H9 (cell line): ENCODE measurements at regions not wholly inside any gene's neighbourhood (a gene's known extent, or its start where the extent isn't known, plus 50 kb on each side); places are given as distances from the start of the nearest gene placed in this dataset.

ENCODE experiments used
- DNase-seq: peaks from one replicate; pipeline ENCODE4 v3.0.0-alpha.2; 2017
- H2AFZ ChIP-seq: one replicate; pipeline ENCODE4 v1.6.1; 2013; ENCODE audit warnings: mild to moderate bottlenecking, low read length, control low read depth, moderate library complexity
- H2AK5ac ChIP-seq: 2 replicates; pipeline ENCODE4 v1.6.1; 2013; ENCODE audit warnings: low read length, control low read depth, mixed read lengths; ENCODE audit not compliant: insufficient read length
- H2BK120ac ChIP-seq: one replicate; pipeline ENCODE4 v1.6.1; 2013; ENCODE audit warnings: low read depth, mild to moderate bottlenecking, low read length, control low read depth, inconsistent platforms; ENCODE audit not compliant: poor library complexity, severe bottlenecking
- H2BK12ac ChIP-seq: 2 replicates; pipeline ENCODE4 v1.6.1; 2013; ENCODE audit warnings: low read length, control low read depth, mixed read lengths, low read depth; ENCODE audit not compliant: insufficient read length
- H2BK15ac ChIP-seq: 2 replicates; pipeline ENCODE4 v1.6.1; 2013; ENCODE audit warnings: low read depth, low read length, control low read depth
- H2BK20ac ChIP-seq: one replicate; pipeline ENCODE4 v1.6.1; 2013; ENCODE audit warnings: low read depth, mild to moderate bottlenecking, low read length, control low read depth, inconsistent platforms; ENCODE audit not compliant: poor library complexity, severe bottlenecking
- H2BK5ac ChIP-seq: 2 replicates; pipeline ENCODE4 v1.6.1; 2013; ENCODE audit warnings: low read length, control low read depth, mixed read lengths; ENCODE audit not compliant: insufficient read length
- H3K14ac ChIP-seq: 2 replicates; pipeline ENCODE4 v1.6.1; 2013; ENCODE audit warnings: low read length, control low read depth; ENCODE audit not compliant: insufficient read depth
- H3K18ac ChIP-seq: 2 replicates; pipeline ENCODE4 v1.6.1; 2013; ENCODE audit warnings: low read depth, mild to moderate bottlenecking, mixed read lengths, low read length, control low read depth; ENCODE audit not compliant: insufficient read length
- H3K23ac ChIP-seq: 2 replicates; pipeline ENCODE4 v1.6.1; 2013; ENCODE audit warnings: low read length, control low read depth, mixed read lengths, low read depth; ENCODE audit not compliant: insufficient read length
- H3K23me2 ChIP-seq: 2 replicates; pipeline ENCODE4 v1.6.1; 2013; ENCODE audit warnings: low read depth, mild to moderate bottlenecking, mixed read lengths, low read length, control low read depth; ENCODE audit not compliant: insufficient read length, poor library complexity, severe bottlenecking
- H3K27ac ChIP-seq: 2 replicates; pipeline ENCODE4 v1.5.1; 2013; ENCODE audit warnings: low read length, control low read depth, mixed read lengths, low read depth; ENCODE audit not compliant: insufficient read length
- H3K27me3 ChIP-seq: 2 replicates; pipeline ENCODE4 v1.6.1; 2013; ENCODE audit warnings: low read length, control low read depth, inconsistent platforms; ENCODE audit not compliant: insufficient read depth
- H3K4ac ChIP-seq: 2 replicates; pipeline ENCODE4 v1.6.1; 2013; ENCODE audit warnings: low read depth, mild to moderate bottlenecking, control low read depth, inconsistent platforms, low read length, moderate library complexity
- H3K4me1 ChIP-seq: 2 replicates; pipeline ENCODE4 v1.6.1; 2013; ENCODE audit warnings: low read length, control low read depth, inconsistent platforms; ENCODE audit not compliant: insufficient read depth
- H3K4me2 ChIP-seq: 2 replicates; pipeline ENCODE4 v1.6.1; 2013; ENCODE audit warnings: low read length, control low read depth, mixed read lengths; ENCODE audit not compliant: insufficient read length, insufficient read depth
- H3K56ac ChIP-seq: 2 replicates; pipeline ENCODE4 v1.6.1; 2013; ENCODE audit warnings: low read depth, mild to moderate bottlenecking, mixed read lengths, low read length, control low read depth; ENCODE audit not compliant: insufficient read length
- H3K79me1 ChIP-seq: 2 replicates; pipeline ENCODE4 v1.6.1; 2013; ENCODE audit warnings: low read depth, mild to moderate bottlenecking, moderate library complexity, low read length, control low read depth, inconsistent platforms; ENCODE audit not compliant: insufficient read depth, poor library complexity, severe bottlenecking
- H3K79me2 ChIP-seq: 2 replicates; pipeline ENCODE4 v1.6.1; 2013; ENCODE audit warnings: low read length, control low read depth, inconsistent platforms; ENCODE audit not compliant: insufficient read depth
- H3K9ac ChIP-seq: 2 replicates; pipeline ENCODE4 v1.6.1; 2013; ENCODE audit warnings: low read length, control low read depth, mixed read lengths; ENCODE audit not compliant: insufficient read length; ENCODE audit errors: extremely low read depth
- H3K9me3 ChIP-seq: one replicate; pipeline ENCODE4 v1.6.1; 2013; ENCODE audit warnings: low read depth, low read length, inconsistent platforms; ENCODE audit not compliant: control insufficient read depth
- H3T11ph ChIP-seq: one replicate; pipeline ENCODE4 v1.6.1; 2013; ENCODE audit warnings: mild to moderate bottlenecking, low read length, control low read depth, inconsistent platforms
- H4K20me1 ChIP-seq: one replicate; pipeline ENCODE4 v1.6.1; 2013; ENCODE audit not compliant: control insufficient read depth, insufficient read length, insufficient read depth
- H4K5ac ChIP-seq: 2 replicates; pipeline ENCODE4 v1.6.1; 2013; ENCODE audit warnings: low read depth, mild to moderate bottlenecking, mixed read lengths, low read length, control low read depth; ENCODE audit not compliant: insufficient read length
- H4K8ac ChIP-seq: replicated peaks from 2 replicates; pipeline ENCODE4 v1.6.1; 2013; ENCODE audit warnings: low read length, control low read depth, mixed read lengths, low read depth; ENCODE audit not compliant: insufficient read length
- H4K91ac ChIP-seq: 2 replicates; pipeline ENCODE4 v1.6.1; 2013; ENCODE audit warnings: low read depth, mild to moderate bottlenecking, moderate library complexity, mixed read lengths, low read length, control low read depth; ENCODE audit not compliant: insufficient read length
- H3K27ac Mint-ChIP-seq, 3 experiments: 2 replicates in 2 of 3; 3 replicates in 1 of 3; pipeline ENCODE4 v1.8.0; 2020 to 2021; ENCODE audit warnings: mixed read lengths in 3 of 3, mild to moderate bottlenecking in 1 of 3, moderate library complexity in 1 of 3
- H3K27me3 Mint-ChIP-seq: 2 replicates; pipeline ENCODE4 v1.8.0; 2021; ENCODE audit warnings: low read depth, mild to moderate bottlenecking, moderate library complexity, mixed read lengths
- H3K36me3 Mint-ChIP-seq, 3 experiments: 2 replicates in 2 of 3; 3 replicates in 1 of 3; pipeline ENCODE4 v1.8.0; 2020 to 2021; ENCODE audit warnings: low read depth in 3 of 3, mixed read lengths in 3 of 3; ENCODE audit not compliant: insufficient read depth in 1 of 3
- H3K4me1 Mint-ChIP-seq, 2 experiments: 2 replicates each; pipeline ENCODE4 v1.8.0; 2020; ENCODE audit warnings: mixed read lengths in 2 of 2
- H3K4me3 Mint-ChIP-seq, 2 experiments: 2 replicates in 1 of 2; 3 replicates in 1 of 2; pipeline ENCODE4 v1.8.0; 2020 to 2021; ENCODE audit warnings: mild to moderate bottlenecking in 2 of 2, mixed read lengths in 2 of 2, moderate library complexity in 1 of 2
- H3K9me3 Mint-ChIP-seq, 2 experiments: 2 replicates in 1 of 2; 3 replicates in 1 of 2; pipeline ENCODE4 v1.8.0; 2020; ENCODE audit warnings: mild to moderate bottlenecking in 2 of 2, mixed read lengths in 2 of 2, moderate library complexity in 1 of 2
- CTCF ChIP-seq: fragments of 200-600 bp; sonication (generic); conservative IDR thresholded peaks from 3 replicates; pipeline ENCODE4 v1.8.0; 2021; ENCODE audit warnings: antibody characterized with exemption, mild to moderate bottlenecking
- WGBS: extraction: QIAGEN DNeasy Blood & Tissue Kit; methylation state at CpG from one replicate; pipeline ENCODE4 v1.1.7; 2013; ENCODE audit warnings: missing lambda C conversion rate, low lambda C conversion rate, mixed read lengths; ENCODE audit not compliant: insufficient read length; ENCODE audit errors: extremely low coverage; 5-methylcytosine and 5-hydroxymethylcytosine counted together

GRCh38 chr3:174337227-174337626 is 521.9 kb upstream of the NAALADL2 start:
- TF ChIP-seq CTCF, result no peak
- Histone ChIP-seq H3K79me2 (no peaks in the 10 kb centered on the region), H2BK120ac (no peak overlapping the region), H3K23me2 (no peaks in the 10 kb centered on the region), H4K5ac (no peak overlapping the region), H3K9me3 (no peaks in the 10 kb centered on the region), H4K20me1 (no peaks in the 10 kb centered on the region), H4K91ac (no peak overlapping the region), H3K27me3 (no peaks in the 10 kb centered on the region), H3K4me2 (no peak overlapping the region), H2BK15ac (no peak overlapping the region), H3K56ac (no peak overlapping the region), H3K23ac (no peak overlapping the region), H3K79me1 (no peaks in the 10 kb centered on the region), H3K18ac (no peak overlapping the region), H3K4me1 (no peaks in the 10 kb centered on the region; the same call in 1 of the 2 replicates), H3K9ac (no peak overlapping the region), H2BK20ac (no peak overlapping the region), H3K14ac (no peak overlapping the region), H2BK5ac (no peak overlapping the region), H4K8ac (no peak overlapping the region), H3T11ph (no peak overlapping the region), H2BK12ac (no peak overlapping the region), H2AK5ac (no peak overlapping the region), H2AFZ (no peak overlapping the region), H3K27ac (no peak overlapping the region), H3K4ac (no peak overlapping the region)
- no peaks in the 10 kb centered on the region for H3K9me3 Mint-ChIP-seq
- H3K36me3 Mint-ChIP-seq, result no peaks in the 10 kb centered on the region
- DNase-seq, result no peak
- WGBS, result no CpG with 5 or more reads among the region's 4 CpGs
- no peak overlapping the region for H3K27ac Mint-ChIP-seq
- H3K4me3 Mint-ChIP-seq, result no peak overlapping the region
- H3K4me1 Mint-ChIP-seq, result peaks cover 7 to 9% of the 10 kb centered on the region in 2 experiments
- peaks cover 2% of the 10 kb centered on the region; the same call in 1 of the 2 replicates for H3K27me3 Mint-ChIP-seq
